Endothelial cell of umbilical vein (primary cell): ENCODE measurements at regions not wholly inside any gene's neighbourhood (a gene's known extent, or its start where the extent isn't known, plus 50 kb on each side); places are given as distances from the start of the nearest gene placed in this dataset.

Source experiments
- BruUV-seq: library from RNA; stranded (reverse); fragments of 400-500 nt; replicated peaks from 2 replicates; lab custom pipeline; 2021; lab: Mats Ljungman, UMichigan
- CTCF ChIA-PET: fragments of 300-600, 350-600 bp; sonication (Branson Sonifier 250); formaldehyde crosslinking; loops from one replicate; lab custom pipeline; 2021; ENCODE audit warnings: antibody characterized with exemption, inconsistent platforms; lab: Charles Lee
- POLR2A ChIA-PET: fragments of 300-600, 350-600 bp; sonication (Branson Sonifier 250); formaldehyde crosslinking; loops from one replicate; lab custom pipeline; 2021; ENCODE audit warnings: antibody characterized with exemption, inconsistent platforms; lab: Charles Lee
- DNase-seq: peaks from one replicate; pipeline ENCODE4 v3.0.0-alpha.2; 2011; ENCODE audit warnings: low read depth, low spot score
- FAIRE-seq: peaks from 2 replicates; lab custom pipeline; 2011; peaks lifted over from hg19 to GRCh38; lab: Jason Lieb, UNC
- H2AFZ ChIP-seq: 2 replicates; pipeline ENCODE4 v1.6.0; 2012; ENCODE audit warnings: low read depth, low read length, control low read depth, inconsistent platforms
- H3K27ac ChIP-seq: 2 replicates; pipeline ENCODE4 v1.5.1; 2011; ENCODE audit warnings: low read depth, mild to moderate bottlenecking, control low read depth, low read length, moderate library complexity; ENCODE audit not compliant: insufficient read depth
- H3K27me3 ChIP-seq, 2 experiments: 2 replicates each; pipeline versions ENCODE4 v1.6.0 to v1.6.1; 2011; ENCODE audit warnings: low read length in 2 of 2, mixed read lengths in 1 of 2; ENCODE audit not compliant: control insufficient read depth in 2 of 2, insufficient read depth in 2 of 2
- H3K36me3 ChIP-seq, 2 experiments: 2 replicates in 1 of 2; 3 replicates in 1 of 2; pipeline ENCODE4 v1.5.1; 2011; ENCODE audit warnings: low read length in 2 of 2, mild to moderate bottlenecking in 1 of 2, moderate library complexity in 1 of 2; ENCODE audit not compliant: control insufficient read depth in 2 of 2, insufficient read depth in 2 of 2; ENCODE audit errors: extremely low read depth in 1 of 2
- H3K4me1 ChIP-seq: 3 replicates; pipeline ENCODE4 v1.5.1; 2011; ENCODE audit warnings: mild to moderate bottlenecking, low read length; ENCODE audit not compliant: control insufficient read depth, insufficient read depth; ENCODE audit errors: extremely low read depth
- H3K4me2 ChIP-seq: 2 replicates; pipeline ENCODE4 v1.6.1; 2011; ENCODE audit warnings: low read length, control low read depth, mixed read lengths; ENCODE audit not compliant: insufficient read depth
- H3K4me3 ChIP-seq, 3 experiments: fragments of 200-600 bp in 1 of 3; sonication (generic), shearing (Covaris generic) in 1 of 3; replicated peaks in 1 of 3; 2 replicates each; pipeline ENCODE4 v1.5.1; 2011 to 2016; ENCODE audit warnings: control low read depth in 3 of 3, low read length in 3 of 3, mild to moderate bottlenecking in 2 of 3, inconsistent platforms in 1 of 3, low read depth in 1 of 3, moderate library complexity in 1 of 3; ENCODE audit not compliant: insufficient read depth in 1 of 3
- H3K79me2 ChIP-seq: 2 replicates; pipeline ENCODE4 v1.6.0; 2012; ENCODE audit warnings: low read length, inconsistent platforms; ENCODE audit not compliant: control insufficient read depth, insufficient read depth
- H3K9ac ChIP-seq: replicated peaks from 2 replicates; pipeline ENCODE3; 2011; ENCODE audit warnings: low read length, control low read depth; ENCODE audit not compliant: insufficient read depth; ENCODE audit errors: extremely low read depth
- H3K9me1 ChIP-seq: replicated peaks from 3 replicates; pipeline ENCODE4 v1.6.0; 2011; ENCODE audit warnings: mild to moderate bottlenecking, low read length; ENCODE audit not compliant: control insufficient read depth, insufficient read depth; ENCODE audit errors: extremely low read depth
- H3K9me3 ChIP-seq: replicated peaks from 2 replicates; pipeline ENCODE4 v1.5.1; 2012; ENCODE audit warnings: low read length, inconsistent platforms; ENCODE audit not compliant: control insufficient read depth, insufficient read depth
- H4K20me1 ChIP-seq: replicated peaks from 2 replicates; pipeline ENCODE3; 2011; ENCODE audit warnings: mild to moderate bottlenecking, low read length; ENCODE audit not compliant: control insufficient read depth, insufficient read depth; ENCODE audit errors: extremely low read depth
- CTCF ChIP-seq, 2 donors: IDR thresholded peaks; 1 replicate in 1 of 2; 2 replicates in 1 of 2; pipeline ENCODE4 v1.5.1; 2011; ENCODE audit warnings: low read length in 2 of 2, mild to moderate bottlenecking in 2 of 2, moderate library complexity in 2 of 2, control low read depth in 1 of 2, inconsistent platforms in 1 of 2, low read depth in 1 of 2; ENCODE audit not compliant: insufficient read depth in 1 of 2; ENCODE audit errors: extremely low read depth in 1 of 2
- EZH2 ChIP-seq: IDR thresholded peaks from 2 replicates; pipeline ENCODE4 v1.6.1; 2012; ENCODE audit warnings: borderline replicate concordance, low read depth, mild to moderate bottlenecking, moderate library complexity, low read length, inconsistent platforms; ENCODE audit not compliant: severe bottlenecking
- FOS ChIP-seq: IDR thresholded peaks from 2 replicates; pipeline ENCODE4 v1.6.1; 2011; ENCODE audit warnings: mild to moderate bottlenecking, low read length, moderate library complexity, borderline replicate concordance; ENCODE audit not compliant: insufficient read depth
- GATA2 ChIP-seq: IDR thresholded peaks from 2 replicates; pipeline ENCODE4 v1.7.0; 2011; ENCODE audit warnings: low read depth, mild to moderate bottlenecking, moderate library complexity, mixed read lengths, low read length; ENCODE audit not compliant: insufficient read length, insufficient read depth
- JUN ChIP-seq: IDR thresholded peaks from 2 replicates; pipeline ENCODE4 v1.6.1; 2011; ENCODE audit warnings: borderline replicate concordance, low read depth; ENCODE audit not compliant: insufficient read length, insufficient read depth
- MAX ChIP-seq: IDR thresholded peaks from 2 replicates; pipeline ENCODE4 v1.6.1; 2011; ENCODE audit not compliant: insufficient read depth, insufficient read length
- MYC ChIP-seq: IDR thresholded peaks from one replicate; pipeline ENCODE4 v1.6.1; 2011; ENCODE audit warnings: mild to moderate bottlenecking, low read depth, low read length
- POLR2A ChIP-seq: IDR thresholded peaks from 2 replicates; pipeline ENCODE4 v1.6.1; 2012; ENCODE audit warnings: low read depth, mild to moderate bottlenecking, control low read depth, low read length
- POLR2AphosphoS5 ChIP-seq: IDR thresholded peaks from 2 replicates; pipeline ENCODE4 v1.6.1; 2012; ENCODE audit warnings: low read depth, mild to moderate bottlenecking, control low read depth, low read length, moderate library complexity; ENCODE audit not compliant: insufficient read depth
- dilution Hi-C: fragments of 300-500 bp; cut with MboI; formaldehyde crosslinking; loops from one replicate; pipeline ENCODE4 v1.15.0; 2019; ENCODE audit warnings: low sequenced_read_pairs; ENCODE audit not compliant: extremely low pct_ligation_motif_present
- intact Hi-C: fragments of 100-400 bp; cut with micrococcal nuclease; formaldehyde crosslinking; loops from one replicate; pipeline ENCODE4 v1.10.0; 2022

GRCh38 chr3:59237121-59237520 is 187.3 kb upstream of the CFAP20DC start:
- no peaks in the 10 kb centered on the region for H3K79me2 ChIP-seq
- H3K27ac ChIP-seq: no peak overlapping the region
- no peaks in the 10 kb centered on the region for H4K20me1 ChIP-seq
- no peaks in the 10 kb centered on the region for H3K9me1 ChIP-seq
- H3K36me3 ChIP-seq: no peaks in the 10 kb centered on the region
- no peak overlapping the region for H3K4me2 ChIP-seq
- ChIA-PET CTCF (no interaction called here), POLR2A (no interaction called here)
- no peak overlapping the region for H3K9ac ChIP-seq
- FAIRE-seq (no peak), DNase-seq (no peak)
- intact Hi-C loops: no loop called here
- H3K4me3 ChIP-seq: no peak overlapping the region
- no peaks in the 10 kb centered on the region for H3K9me3 ChIP-seq
- H3K4me1 ChIP-seq: peaks cover 12% of the 10 kb centered on the region
- no peak overlapping the region for H2AFZ ChIP-seq
- BruUV-seq: no TSS peak
- H3K27me3 ChIP-seq: no peaks in the 10 kb centered on the region
- dilution Hi-C loops: no loop called here
- TF ChIP-seq CTCF (IDR thresholded peaks at IDR 0.05; ENCODE audit: extremely low read depth in 1 of 2, insufficient read depth in 1 of 2, low read depth in 1 of 2, low read length in 2 of 2) (no peak), GATA2 (no peak), JUN (no peak), POLR2A (no peak), MYC (no peak), FOS (no peak), EZH2 (no peak), MAX (no peak), POLR2AphosphoS5 (no peak)
